ENCODE measurements at regions not wholly inside any gene's neighbourhood (a gene's known extent, or its start where the extent isn't known, plus 50 kb on each side); places are given as distances from the start of the nearest gene placed in this dataset.

DNA sequence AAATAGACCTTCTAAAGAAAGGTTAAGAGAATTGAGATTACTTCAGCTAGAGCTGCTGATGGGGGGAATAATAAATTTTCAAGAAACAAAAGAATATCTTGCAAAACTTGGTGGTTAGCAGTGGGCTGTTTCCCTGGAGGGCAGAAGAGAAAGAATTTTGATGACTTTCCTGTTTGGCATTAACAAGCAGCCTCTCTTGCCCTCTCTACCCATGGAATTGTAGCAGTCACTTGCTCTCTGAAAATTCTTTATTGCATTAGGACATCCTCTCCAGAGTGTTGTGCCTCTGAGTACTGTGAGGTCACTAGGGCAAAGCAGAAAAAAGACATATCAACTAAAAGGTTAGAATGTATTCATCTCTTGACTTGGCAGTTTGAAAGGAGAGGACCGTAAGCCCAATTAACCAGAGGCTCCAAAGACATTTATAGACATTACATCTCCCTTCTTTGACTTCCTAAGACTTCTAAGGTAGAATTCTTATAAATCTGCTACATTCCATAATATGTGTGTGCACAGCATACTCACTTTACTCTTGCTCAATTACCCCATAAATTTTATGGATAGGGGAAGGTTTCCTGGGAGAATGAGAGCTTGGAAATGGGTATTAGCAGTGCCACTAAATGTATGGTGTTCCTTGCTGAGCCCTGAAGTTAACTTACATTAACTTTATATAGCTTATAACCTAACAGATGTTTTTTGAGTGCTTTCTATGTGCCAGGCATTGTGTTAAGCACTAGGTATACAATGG, 215.3 kb downstream of the KIF20B start:
- WGBS, 2 experiments (ENCODE audit: insufficient coverage in 1 of 2, insufficient read length in 1 of 2), result 100% methylated on average over 1 of the region's 1 CpG; no CpG with 5 or more reads in 1 of the 2 experiments

GRCh38 chr10:89921403-89921802, 220.0 kb downstream of the KIF20B start:
- no peak overlapping the region for H3K27ac ChIP-seq (ENCODE audit: low read depth, low read length)
- Mint-ChIP-seq H3K4me1 (no peaks in the 10 kb centered on the region), H3K27ac (no peak overlapping the region), H3K9me3 (no peaks in the 10 kb centered on the region), H3K4me3 (no peak overlapping the region), H3K36me3 (ENCODE audit: low read depth) (no peaks in the 10 kb centered on the region), H3K27me3 (ENCODE audit: insufficient read depth) (no peaks in the 10 kb centered on the region)
- no peaks in the 10 kb centered on the region for H3K4me1 ChIP-seq (ENCODE audit: control insufficient read depth, insufficient read depth, low read length)
- TF ChIP-seq, protein P1, sequence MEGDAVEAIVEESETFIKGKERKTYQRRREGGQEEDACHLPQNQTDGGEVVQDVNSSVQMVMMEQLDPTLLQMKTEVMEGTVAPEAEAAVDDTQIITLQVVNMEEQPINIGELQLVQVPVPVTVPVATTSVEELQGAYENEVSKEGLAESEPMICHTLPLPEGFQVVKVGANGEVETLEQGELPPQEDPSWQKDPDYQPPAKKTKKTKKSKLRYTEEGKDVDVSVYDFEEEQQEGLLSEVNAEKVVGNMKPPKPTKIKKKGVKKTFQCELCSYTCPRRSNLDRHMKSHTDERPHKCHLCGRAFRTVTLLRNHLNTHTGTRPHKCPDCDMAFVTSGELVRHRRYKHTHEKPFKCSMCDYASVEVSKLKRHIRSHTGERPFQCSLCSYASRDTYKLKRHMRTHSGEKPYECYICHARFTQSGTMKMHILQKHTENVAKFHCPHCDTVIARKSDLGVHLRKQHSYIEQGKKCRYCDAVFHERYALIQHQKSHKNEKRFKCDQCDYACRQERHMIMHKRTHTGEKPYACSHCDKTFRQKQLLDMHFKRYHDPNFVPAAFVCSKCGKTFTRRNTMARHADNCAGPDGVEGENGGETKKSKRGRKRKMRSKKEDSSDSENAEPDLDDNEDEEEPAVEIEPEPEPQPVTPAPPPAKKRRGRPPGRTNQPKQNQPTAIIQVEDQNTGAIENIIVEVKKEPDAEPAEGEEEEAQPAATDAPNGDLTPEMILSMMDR (conservative IDR thresholded peaks at IDR 0.05), result no peak
- no peak overlapping the region for H3K9ac ChIP-seq (ENCODE audit: extremely low read depth, low read length, poor library complexity, severe bottlenecking)
- H3K4me3 ChIP-seq (ENCODE audit: low read length), result no peak overlapping the region
- no peaks in the 10 kb centered on the region for H3K36me3 ChIP-seq (ENCODE audit: control insufficient read depth, insufficient read depth, low read length)
- 92 to 96% methylated on average over 3 to 5 of the region's 5 CpGs for WGBS, 2 experiments (ENCODE audit: insufficient coverage in 1 of 2, insufficient read length in 1 of 2)
- DNase-seq, result no peak
- no peaks in the 10 kb centered on the region for H3K9me3 ChIP-seq (ENCODE audit: control insufficient read depth, low read length)
- H3K27me3 ChIP-seq (ENCODE audit: control insufficient read depth, insufficient read depth, low read length, poor library complexity, severe bottlenecking), result no peaks in the 10 kb centered on the region

More for the DNA sequence above, 215.3 kb downstream of the KIF20B start:
- H3K4me1 Mint-ChIP-seq, result peaks cover 2% of the 10 kb centered on the region
- Histone ChIP-seq H3K27ac (ENCODE audit: low read depth, low read length) (no peak overlapping the region), H3K36me3 (ENCODE audit: control insufficient read depth, insufficient read depth, low read length) (no peaks in the 10 kb centered on the region), H3K9me3 (ENCODE audit: control insufficient read depth, low read length) (no peaks in the 10 kb centered on the region), H3K9ac (ENCODE audit: extremely low read depth, low read length, poor library complexity, severe bottlenecking) (no peak overlapping the region), H3K4me3 (ENCODE audit: low read length) (no peak overlapping the region), H3K4me1 (ENCODE audit: control insufficient read depth, insufficient read depth, low read length) (no peaks in the 10 kb centered on the region), H3K27me3 (ENCODE audit: control insufficient read depth, insufficient read depth, low read length, poor library complexity, severe bottlenecking) (no peaks in the 10 kb centered on the region)
- H3K36me3 Mint-ChIP-seq (ENCODE audit: low read depth), result no peaks in the 10 kb centered on the region
- no peak overlapping the region for H3K4me3 Mint-ChIP-seq
- H3K27ac Mint-ChIP-seq, result no peak overlapping the region
- H3K27me3 Mint-ChIP-seq (ENCODE audit: insufficient read depth), result no peaks in the 10 kb centered on the region
- H3K9me3 Mint-ChIP-seq, result no peaks in the 10 kb centered on the region
- TF ChIP-seq, protein P1 (conservative IDR thresholded peaks at IDR 0.05), result no peak
- DNase-seq, result no peak

DNA sequence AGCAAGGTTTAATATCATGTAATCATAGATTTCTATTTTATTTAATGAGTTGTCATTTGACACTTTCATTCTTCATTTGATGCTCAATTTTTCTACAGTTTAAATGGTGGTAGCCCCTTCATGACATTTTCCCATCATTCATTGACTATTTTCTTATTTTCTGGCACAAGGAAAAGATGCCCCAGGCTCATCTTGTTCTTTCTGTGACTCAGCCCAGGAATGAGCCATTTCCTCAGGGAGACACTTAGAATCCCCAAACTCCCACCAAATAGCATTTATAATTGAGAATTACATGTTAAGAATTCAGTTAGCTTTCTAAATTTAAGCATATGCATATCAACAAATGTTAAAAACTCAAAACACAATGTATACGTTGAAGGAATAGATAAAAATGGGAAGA, 222.3 kb downstream of the KIF20B start:
- no peaks in the 10 kb centered on the region for H3K4me1 Mint-ChIP-seq
- H3K27me3 ChIP-seq (ENCODE audit: control insufficient read depth, insufficient read depth, low read length, poor library complexity, severe bottlenecking), result no peaks in the 10 kb centered on the region
- no peak overlapping the region for H3K4me3 ChIP-seq (ENCODE audit: low read length)
- H3K27ac ChIP-seq (ENCODE audit: low read depth, low read length), result no peak overlapping the region
- H3K9me3 ChIP-seq (ENCODE audit: control insufficient read depth, low read length), result no peaks in the 10 kb centered on the region
- 100% methylated on average over 1 of the region's 1 CpG; no CpG with 5 or more reads in 1 of the 2 experiments for WGBS, 2 experiments (ENCODE audit: insufficient coverage in 1 of 2, insufficient read length in 1 of 2)
- H3K4me3 Mint-ChIP-seq, result no peak overlapping the region
- no peak overlapping the region for H3K27ac Mint-ChIP-seq
- no peak for DNase-seq
- no peaks in the 10 kb centered on the region for H3K36me3 Mint-ChIP-seq (ENCODE audit: low read depth)
- no peaks in the 10 kb centered on the region for H3K4me1 ChIP-seq (ENCODE audit: control insufficient read depth, insufficient read depth, low read length)
- H3K9me3 Mint-ChIP-seq, result no peaks in the 10 kb centered on the region
- H3K27me3 Mint-ChIP-seq (ENCODE audit: insufficient read depth), result no peaks in the 10 kb centered on the region
- H3K36me3 ChIP-seq (ENCODE audit: control insufficient read depth, insufficient read depth, low read length), result no peaks in the 10 kb centered on the region
- no peak overlapping the region for H3K9ac ChIP-seq (ENCODE audit: extremely low read depth, low read length, poor library complexity, severe bottlenecking)
- TF ChIP-seq, protein P1 (conservative IDR thresholded peaks at IDR 0.05), result no peak
